ENCODE measurements at regions not wholly inside any gene's neighbourhood (a gene's known extent, or its start where the extent isn't known, plus 50 kb on each side); places are given as distances from the start of the nearest gene placed in this dataset.

DNA sequence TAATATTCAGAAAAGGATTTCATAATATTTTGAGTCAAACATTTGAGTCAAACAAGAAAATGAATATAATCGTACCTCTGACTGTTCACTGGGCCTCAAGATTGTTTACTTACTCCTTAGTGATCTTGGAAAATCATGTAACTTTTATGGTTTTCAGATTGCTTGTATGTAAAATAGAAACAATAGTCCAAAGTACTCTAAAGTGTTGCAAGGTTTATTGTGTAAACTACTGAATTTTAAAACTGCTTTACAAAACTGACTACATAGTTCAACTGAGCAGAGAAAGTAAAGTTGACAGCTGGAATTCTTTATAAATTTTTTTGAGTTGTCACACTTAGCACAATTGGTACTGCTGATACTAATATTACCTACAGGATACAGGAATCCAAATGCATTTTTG, 931.0 kb downstream of the NCAM2 start:
- no peak overlapping the region for H3K4me3 ChIP-seq
- H3K9me3 ChIP-seq (replicated peaks) = no peaks in the 10 kb centered on the region
- intact Hi-C loops (cut with micrococcal nuclease) = no loop called here
- no peaks in the 10 kb centered on the region for H3K36me3 ChIP-seq
- no peak for DNase-seq
- H3K27me3 ChIP-seq (ENCODE audit: low read depth) = no peaks in the 10 kb centered on the region
- no peak overlapping the region for H3K27ac ChIP-seq (replicated peaks)
- TF ChIP-seq, protein P1, sequence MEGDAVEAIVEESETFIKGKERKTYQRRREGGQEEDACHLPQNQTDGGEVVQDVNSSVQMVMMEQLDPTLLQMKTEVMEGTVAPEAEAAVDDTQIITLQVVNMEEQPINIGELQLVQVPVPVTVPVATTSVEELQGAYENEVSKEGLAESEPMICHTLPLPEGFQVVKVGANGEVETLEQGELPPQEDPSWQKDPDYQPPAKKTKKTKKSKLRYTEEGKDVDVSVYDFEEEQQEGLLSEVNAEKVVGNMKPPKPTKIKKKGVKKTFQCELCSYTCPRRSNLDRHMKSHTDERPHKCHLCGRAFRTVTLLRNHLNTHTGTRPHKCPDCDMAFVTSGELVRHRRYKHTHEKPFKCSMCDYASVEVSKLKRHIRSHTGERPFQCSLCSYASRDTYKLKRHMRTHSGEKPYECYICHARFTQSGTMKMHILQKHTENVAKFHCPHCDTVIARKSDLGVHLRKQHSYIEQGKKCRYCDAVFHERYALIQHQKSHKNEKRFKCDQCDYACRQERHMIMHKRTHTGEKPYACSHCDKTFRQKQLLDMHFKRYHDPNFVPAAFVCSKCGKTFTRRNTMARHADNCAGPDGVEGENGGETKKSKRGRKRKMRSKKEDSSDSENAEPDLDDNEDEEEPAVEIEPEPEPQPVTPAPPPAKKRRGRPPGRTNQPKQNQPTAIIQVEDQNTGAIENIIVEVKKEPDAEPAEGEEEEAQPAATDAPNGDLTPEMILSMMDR (IDR thresholded peaks at IDR 0.05; ENCODE audit: borderline replicate concordance) = no peak
- no peaks in the 10 kb centered on the region for H3K4me1 ChIP-seq

DNA sequence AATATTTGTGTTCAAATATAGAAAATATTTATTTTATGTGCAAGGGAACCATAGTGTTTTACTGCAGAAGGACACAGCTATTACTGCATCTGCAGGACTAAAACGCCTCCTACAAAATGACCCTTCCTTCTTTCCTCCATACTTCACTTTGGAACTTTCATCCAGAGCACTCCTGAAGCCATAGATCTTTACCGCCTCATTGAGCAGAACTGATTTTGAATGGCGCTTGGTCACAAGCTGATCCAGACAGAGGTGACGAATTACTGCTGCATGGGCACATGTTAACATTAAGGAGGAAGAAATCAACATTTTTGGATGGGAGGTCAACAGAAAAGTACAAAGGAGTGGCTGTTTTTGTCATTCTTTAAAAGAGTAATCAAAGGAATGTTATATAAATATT, 931.6 kb downstream of the NCAM2 start:
- Histone ChIP-seq H3K27me3 (ENCODE audit: low read depth) (no peaks in the 10 kb centered on the region), H3K9me3 (replicated peaks) (no peaks in the 10 kb centered on the region), H3K4me3 (no peak overlapping the region), H3K36me3 (no peaks in the 10 kb centered on the region), H3K27ac (replicated peaks) (no peak overlapping the region), H3K4me1 (no peaks in the 10 kb centered on the region)
- TF ChIP-seq, protein P1 (IDR thresholded peaks at IDR 0.05; ENCODE audit: borderline replicate concordance) = no peak
- intact Hi-C loops (cut with micrococcal nuclease) = no loop called here
- DNase-seq = no peak

DNA sequence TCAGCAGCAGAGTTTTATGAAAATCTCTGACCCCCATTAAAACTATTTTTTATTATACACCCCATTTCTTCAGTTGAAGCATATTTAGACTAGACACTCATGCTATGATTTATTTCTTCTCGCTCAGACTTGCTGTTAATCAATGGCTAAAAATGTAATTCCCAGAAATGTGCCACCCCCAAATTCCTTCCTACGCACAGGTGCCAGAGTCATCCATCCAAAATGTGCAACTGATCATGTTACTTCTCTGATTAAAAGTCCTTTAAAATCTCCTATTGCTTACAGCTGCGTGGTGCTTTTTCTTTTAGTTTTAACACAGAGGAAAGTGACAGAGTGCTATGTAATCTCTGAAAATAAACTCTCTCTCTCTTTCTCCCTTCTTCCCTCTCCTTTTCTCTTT, 954.4 kb downstream of the NCAM2 start:
- intact Hi-C loops (cut with micrococcal nuclease) = no loop called here
- Histone ChIP-seq H3K27ac (replicated peaks) (no peak overlapping the region), H3K9me3 (replicated peaks) (peaks cover 19% of the 10 kb centered on the region), H3K36me3 (no peaks in the 10 kb centered on the region), H3K4me3 (no peak overlapping the region), H3K4me1 (no peaks in the 10 kb centered on the region), H3K27me3 (ENCODE audit: low read depth) (no peaks in the 10 kb centered on the region)
- no peak for DNase-seq
- TF ChIP-seq, protein P1 (IDR thresholded peaks at IDR 0.05; ENCODE audit: borderline replicate concordance) = no peak

DNA sequence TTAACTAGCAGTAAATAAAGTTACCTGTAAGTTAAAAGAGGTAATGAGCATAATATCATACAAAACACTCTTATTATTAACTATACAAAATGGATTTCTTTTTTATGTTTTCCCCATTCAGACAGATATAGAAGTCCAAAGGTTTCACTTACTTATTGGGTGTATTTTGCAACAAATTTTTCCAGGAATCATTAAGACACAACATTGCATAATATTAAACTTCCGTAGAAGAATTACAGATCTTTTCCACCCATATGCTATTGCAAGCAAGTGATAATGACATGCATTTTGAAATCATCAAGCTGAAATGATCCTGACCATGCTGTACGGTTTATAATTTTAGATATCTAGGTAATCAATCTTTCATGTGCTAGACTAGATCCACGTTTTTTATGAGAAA, 957.0 kb downstream of the NCAM2 start:
- intact Hi-C loops (cut with micrococcal nuclease) = no loop called here
- no peak for DNase-seq
- Histone ChIP-seq H3K36me3 (no peaks in the 10 kb centered on the region), H3K27ac (replicated peaks) (no peak overlapping the region), H3K4me3 (no peak overlapping the region), H3K27me3 (ENCODE audit: low read depth) (no peaks in the 10 kb centered on the region), H3K4me1 (no peaks in the 10 kb centered on the region), H3K9me3 (replicated peaks) (peaks cover 8% of the 10 kb centered on the region)
- TF ChIP-seq, protein P1 (IDR thresholded peaks at IDR 0.05; ENCODE audit: borderline replicate concordance) = no peak

DNA sequence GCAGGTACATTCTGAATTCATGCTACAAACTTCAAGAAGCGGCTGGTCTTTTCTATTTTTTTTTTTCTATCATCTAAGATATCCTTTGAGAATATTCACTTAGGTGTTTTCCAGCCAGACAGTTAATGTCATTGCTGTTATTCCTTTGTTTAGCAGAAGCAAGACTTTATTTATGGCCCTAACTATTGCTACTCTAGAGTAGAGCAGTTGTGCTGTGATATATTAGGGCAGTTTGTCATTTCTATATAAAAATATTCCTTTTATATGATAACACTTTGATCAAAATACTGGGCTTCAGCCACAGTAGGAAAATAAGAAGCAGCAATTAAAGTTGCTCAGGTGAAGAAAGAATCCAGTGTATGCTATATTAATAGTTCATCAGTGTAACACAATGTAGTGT, 959.3 kb downstream of the NCAM2 start:
- H3K4me1 ChIP-seq = no peaks in the 10 kb centered on the region
- DNase-seq = no peak
- intact Hi-C loops (cut with micrococcal nuclease) = no loop called here
- TF ChIP-seq, protein P1 (IDR thresholded peaks at IDR 0.05; ENCODE audit: borderline replicate concordance) = no peak
- H3K27me3 ChIP-seq (ENCODE audit: low read depth) = no peaks in the 10 kb centered on the region
- no peak overlapping the region for H3K4me3 ChIP-seq
- H3K27ac ChIP-seq (replicated peaks) = no peak overlapping the region
- peaks cover 4% of the 10 kb centered on the region for H3K9me3 ChIP-seq (replicated peaks)
- no peaks in the 10 kb centered on the region for H3K36me3 ChIP-seq

DNA sequence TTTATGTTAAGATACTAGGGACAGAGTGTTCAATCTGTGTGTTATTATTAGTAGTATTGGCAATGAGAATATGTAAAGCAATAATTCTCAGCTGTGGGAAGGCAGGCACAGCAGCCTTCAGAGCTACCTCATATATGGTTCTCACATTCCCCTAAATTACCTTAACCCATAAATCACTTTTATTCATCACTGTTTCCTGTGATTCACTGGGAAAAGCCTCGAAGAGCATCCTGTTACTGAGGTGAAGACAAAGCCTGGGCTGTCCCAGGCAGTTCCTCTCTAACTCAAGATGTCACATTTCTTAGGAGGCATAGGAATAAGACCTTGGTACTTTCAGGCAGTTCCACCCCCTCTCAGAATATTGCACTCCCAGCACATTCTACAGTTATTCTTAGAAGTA, 965.7 kb downstream of the NCAM2 start:
- Histone ChIP-seq H3K9me3 (replicated peaks) (peaks cover 43% of the 10 kb centered on the region), H3K27ac (replicated peaks) (no peak overlapping the region), H3K27me3 (ENCODE audit: low read depth) (no peaks in the 10 kb centered on the region), H3K4me1 (no peaks in the 10 kb centered on the region), H3K4me3 (no peak overlapping the region), H3K36me3 (no peaks in the 10 kb centered on the region)
- DNase-seq = no peak
- intact Hi-C loops (cut with micrococcal nuclease) = no loop called here
- TF ChIP-seq, protein P1 (IDR thresholded peaks at IDR 0.05; ENCODE audit: borderline replicate concordance) = no peak

Measured in left ventricle myocardium inferior (tissue), 1 donor.